DOHH2 (cell line): ENCODE measurements at regions not wholly inside any gene's neighbourhood (a gene's known extent, or its start where the extent isn't known, plus 50 kb on each side); places are given as distances from the start of the nearest gene placed in this dataset.

Experiments used
- CTCF ChIP-seq: fragments of 200-600 bp; sonication (generic); IDR thresholded peaks from one replicate; pipeline ENCODE4 v1.5.1; 2014; ENCODE audit warnings: antibody characterized with exemption, mild to moderate bottlenecking, low read depth, low read length; ENCODE audit not compliant: poor library complexity, severe bottlenecking
- EZH2phosphoT487 ChIP-seq: fragments of 200-600 bp; sonication (generic); IDR thresholded peaks from 2 replicates; pipeline ENCODE4 v1.6.1; 2017; ENCODE audit warnings: borderline replicate concordance, mild to moderate bottlenecking, antibody characterized with exemption, low read length, moderate library complexity, mixed read lengths

- no peak for TF ChIP-seq CTCF
- no peak for TF ChIP-seq EZH2phosphoT487
Measured at GRCh38 chr11:30172883-30173311, 57.9 kb upstream of the FSHB start.
